Endothelial cell (in vitro differentiated cells): ENCODE measurements at regions not wholly inside any gene's neighbourhood (a gene's known extent, or its start where the extent isn't known, plus 50 kb on each side); places are given as distances from the start of the nearest gene placed in this dataset.

ENCODE experiments used
- DNase-seq: peaks from one replicate; pipeline ENCODE4 v3.0.0; 2021; ENCODE audit warnings: low spot score
- H3K27ac Mint-ChIP-seq: one replicate; pipeline ENCODE4 v1.8.0; 2021; ENCODE audit warnings: mixed read lengths, inconsistent platforms; ENCODE audit not compliant: unreplicated experiment
- H3K27me3 Mint-ChIP-seq: one replicate; pipeline ENCODE4 v1.8.0; 2021; ENCODE audit warnings: mild to moderate bottlenecking, moderate library complexity, mixed read lengths, inconsistent platforms; ENCODE audit not compliant: unreplicated experiment
- H3K36me3 Mint-ChIP-seq: one replicate; pipeline ENCODE4 v1.8.0; 2021; ENCODE audit warnings: mild to moderate bottlenecking, low read depth, mixed read lengths, inconsistent platforms; ENCODE audit not compliant: unreplicated experiment
- H3K4me1 Mint-ChIP-seq: one replicate; pipeline ENCODE4 v1.8.0; 2021; ENCODE audit warnings: mild to moderate bottlenecking, mixed read lengths, inconsistent platforms; ENCODE audit not compliant: unreplicated experiment
- H3K4me3 Mint-ChIP-seq: one replicate; pipeline ENCODE4 v1.8.0; 2021; ENCODE audit warnings: mild to moderate bottlenecking, mixed read lengths, inconsistent platforms; ENCODE audit not compliant: unreplicated experiment
- H3K9me3 Mint-ChIP-seq: one replicate; pipeline ENCODE4 v1.8.0; 2021; ENCODE audit warnings: mixed read lengths, inconsistent platforms; ENCODE audit not compliant: unreplicated experiment
- CTCF ChIP-seq: fragments of 200-600 bp; sonication (generic); IDR thresholded peaks from one replicate; pipeline ENCODE4 v1.5.0; 2021; ENCODE audit warnings: antibody characterized with exemption; ENCODE audit not compliant: unreplicated experiment

GRCh38 chr10:76743169-76743568, 894.4 kb downstream of the KCNMA1 start:
- H3K36me3 Mint-ChIP-seq: no peaks in the 10 kb centered on the region
- H3K4me1 Mint-ChIP-seq: no peaks in the 10 kb centered on the region
- no peak for DNase-seq
- no peak for TF ChIP-seq CTCF
- no peaks in the 10 kb centered on the region for H3K9me3 Mint-ChIP-seq
- no peak overlapping the region for H3K4me3 Mint-ChIP-seq
- H3K27me3 Mint-ChIP-seq: no peaks in the 10 kb centered on the region
- no peak overlapping the region for H3K27ac Mint-ChIP-seq

- DNase-seq: no peak
- no peak overlapping the region for H3K4me3 Mint-ChIP-seq
- H3K36me3 Mint-ChIP-seq: no peaks in the 10 kb centered on the region
- H3K27ac Mint-ChIP-seq: no peak overlapping the region
- no peaks in the 10 kb centered on the region for H3K9me3 Mint-ChIP-seq
- no peaks in the 10 kb centered on the region for H3K27me3 Mint-ChIP-seq
- no peaks in the 10 kb centered on the region for H3K4me1 Mint-ChIP-seq
- no peak for TF ChIP-seq CTCF
These were observed 897.1 kb downstream of the KCNMA1 start for GRCh38 chr10:76740514-76740913.

GRCh38 chr10:76738991-76739390, 898.6 kb downstream of the KCNMA1 start:
- H3K27me3 Mint-ChIP-seq: no peaks in the 10 kb centered on the region
- H3K27ac Mint-ChIP-seq: no peak overlapping the region
- no peaks in the 10 kb centered on the region for H3K9me3 Mint-ChIP-seq
- no peak for DNase-seq
- no peak for TF ChIP-seq CTCF
- H3K4me1 Mint-ChIP-seq: no peaks in the 10 kb centered on the region
- no peaks in the 10 kb centered on the region for H3K36me3 Mint-ChIP-seq
- no peak overlapping the region for H3K4me3 Mint-ChIP-seq

GRCh38 chr10:76736815-76737618, 900.6 kb downstream of the KCNMA1 start:
- Mint-ChIP-seq H3K4me3 (no peak overlapping the region), H3K27me3 (no peaks in the 10 kb centered on the region), H3K4me1 (no peaks in the 10 kb centered on the region), H3K27ac (no peak overlapping the region), H3K36me3 (no peaks in the 10 kb centered on the region), H3K9me3 (no peaks in the 10 kb centered on the region)
- DNase-seq: no peak
- TF ChIP-seq CTCF: no peak

- no peak overlapping the region for H3K4me3 Mint-ChIP-seq
- no peaks in the 10 kb centered on the region for H3K4me1 Mint-ChIP-seq
These were observed 901.2 kb downstream of the KCNMA1 start for GRCh38 chr10:76736392-76736791.

More at GRCh38 chr10:76736392-76736791, 901.2 kb downstream of the KCNMA1 start:
- Mint-ChIP-seq H3K9me3 (no peaks in the 10 kb centered on the region), H3K36me3 (no peaks in the 10 kb centered on the region), H3K27me3 (no peaks in the 10 kb centered on the region), H3K27ac (no peak overlapping the region)
- no peak for TF ChIP-seq CTCF
- DNase-seq: no peak
